ENCODE measurements at regions not wholly inside any gene's neighbourhood (a gene's known extent, or its start where the extent isn't known, plus 50 kb on each side); places are given as distances from the start of the nearest gene placed in this dataset.

- no peak for DNase-seq (ENCODE audit: low read depth)
Observed at GRCh38 chr18:77761332-77761731, 511.7 kb downstream of the GALR1 start.

DNA sequence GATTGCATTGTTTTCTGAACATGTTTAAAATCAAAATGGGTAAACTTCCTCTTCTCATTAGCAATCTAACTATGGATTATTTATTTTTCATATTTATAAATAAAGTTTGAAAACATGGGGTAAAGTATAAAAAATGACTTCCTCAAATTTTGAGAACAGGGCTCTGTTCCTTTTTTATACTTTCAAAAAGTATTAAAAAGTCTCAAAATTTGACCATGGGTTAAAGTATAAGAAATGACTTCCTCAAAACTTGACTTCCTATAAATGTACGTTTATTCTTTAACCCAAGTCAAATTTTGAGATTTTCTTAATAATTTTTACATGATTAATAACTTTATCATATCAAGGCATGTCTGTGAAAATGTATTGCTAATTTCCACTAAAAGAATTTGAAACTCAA, 512.4 kb downstream of the GALR1 start:
- DNase-seq (ENCODE audit: low read depth), result no peak

DNA sequence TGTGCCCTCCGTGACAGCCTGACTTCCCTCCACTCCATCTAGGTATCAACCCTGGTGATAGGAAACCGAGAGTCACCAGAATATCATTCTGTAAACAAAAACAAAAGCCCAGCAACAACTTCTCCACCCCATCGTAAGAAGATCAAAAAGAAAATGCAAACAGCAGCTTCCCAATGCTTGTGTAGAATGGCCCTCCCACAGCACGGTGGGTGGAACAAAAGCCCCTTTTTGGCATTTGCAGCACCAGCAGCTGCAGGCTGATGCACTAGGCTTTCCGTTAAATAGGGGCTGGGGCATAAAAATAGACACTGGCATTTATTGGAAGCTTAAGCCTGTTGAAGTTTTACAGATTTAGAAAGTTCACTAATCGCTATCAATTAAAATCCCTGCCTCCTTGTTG, 513.0 kb downstream of the GALR1 start:
- DNase-seq (ENCODE audit: low read depth), result no peak

DNA sequence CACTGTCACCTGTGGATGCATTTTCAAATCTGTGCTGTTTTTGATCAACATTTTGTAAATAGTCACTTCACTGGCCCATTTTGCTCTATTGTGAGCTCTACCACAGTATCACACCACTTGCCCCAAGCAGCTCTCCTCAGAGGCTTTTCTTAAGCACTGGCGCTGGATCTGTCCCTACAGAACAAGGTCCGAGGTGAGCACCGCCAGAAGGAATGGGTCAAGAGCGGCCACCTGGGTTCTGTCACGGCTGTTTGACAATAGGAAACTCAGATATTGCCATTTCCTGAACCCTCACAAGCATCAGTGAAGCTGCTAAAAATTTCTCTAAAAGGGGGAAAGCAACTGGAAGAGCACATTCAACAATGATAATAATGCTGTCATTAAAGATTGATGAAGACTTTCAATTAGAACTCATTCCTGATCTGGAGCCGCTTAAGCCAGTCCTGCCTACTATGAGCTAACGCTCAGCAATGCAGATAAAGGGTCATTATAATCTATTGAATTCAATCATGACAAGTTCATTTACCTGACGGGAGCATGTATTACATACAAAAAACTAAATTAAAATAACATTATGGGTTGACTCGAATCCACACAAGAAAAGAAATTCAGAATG, 514.0 kb downstream of the GALR1 start:
- no peak for DNase-seq (ENCODE audit: low read depth)

DNA sequence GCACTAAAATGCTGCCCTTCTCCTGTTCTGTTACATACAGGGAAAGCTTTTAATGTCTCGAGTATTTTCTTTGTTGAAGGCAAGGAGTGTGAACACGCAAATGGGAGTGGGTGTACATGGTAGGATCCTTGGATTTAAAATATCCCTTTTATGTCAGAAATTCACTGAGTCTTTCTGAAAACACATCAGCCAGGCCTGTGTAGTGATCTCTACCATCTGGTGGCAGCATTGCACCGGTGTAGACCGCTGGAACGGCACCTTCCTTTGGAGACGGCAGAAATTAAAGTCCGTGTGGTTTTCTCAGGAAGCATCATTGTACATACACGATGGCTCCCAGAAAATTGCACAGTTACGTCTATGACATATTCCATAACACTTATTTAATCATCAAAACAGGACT, 515.8 kb downstream of the GALR1 start:
- no peak for DNase-seq (ENCODE audit: low read depth)

DNA sequence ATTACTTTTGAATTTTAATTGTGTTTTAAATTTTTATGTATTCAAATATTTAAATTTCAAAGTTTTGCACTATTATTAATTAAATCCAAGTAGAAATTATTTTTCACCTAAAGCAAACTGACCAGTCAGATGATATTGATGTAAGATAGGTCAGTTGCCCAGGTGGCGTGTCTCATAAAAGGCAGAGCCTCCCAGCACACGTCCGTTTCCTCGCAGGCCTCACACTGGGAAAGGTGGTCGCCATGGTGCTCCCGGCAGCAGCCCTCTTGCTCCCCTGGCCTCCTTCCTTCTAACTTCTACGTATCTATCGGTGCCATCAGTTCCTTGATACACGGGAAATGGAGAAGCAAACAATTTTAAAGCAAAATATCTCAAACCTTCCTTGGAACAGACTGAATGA, 516.8 kb downstream of the GALR1 start:
- DNase-seq (ENCODE audit: low read depth), result no peak

DNA sequence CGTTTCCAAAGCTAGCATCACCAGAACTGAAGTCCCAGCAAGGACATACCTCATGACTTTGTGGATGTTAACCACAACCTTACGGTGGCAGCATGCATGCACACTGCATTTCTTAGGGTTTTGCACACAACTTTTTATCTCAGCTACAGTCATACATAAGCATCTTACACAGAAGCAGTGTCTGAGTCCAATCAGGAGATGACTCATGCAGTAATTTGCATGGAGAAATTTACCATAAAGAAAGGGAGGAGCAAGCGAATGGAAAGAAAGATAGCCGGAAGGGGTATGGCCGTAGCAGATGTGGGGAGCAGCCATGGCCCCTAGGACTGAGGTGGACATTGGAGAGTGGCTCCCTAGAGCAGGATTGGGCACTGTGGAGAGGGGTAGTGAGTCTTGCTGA, 522.5 kb downstream of the GALR1 start:
- DNase-seq (ENCODE audit: low read depth), result no peak

- no peak for DNase-seq (ENCODE audit: low read depth)
Observed at GRCh38 chr18:77776104-77776503, 526.5 kb downstream of the GALR1 start.

- no peak for DNase-seq (ENCODE audit: low read depth)
Observed at GRCh38 chr18:77777163-77777562, 527.5 kb downstream of the GALR1 start.

- no peak for DNase-seq (ENCODE audit: low read depth)
Observed at GRCh38 chr18:77784759-77785379, 535.2 kb downstream of the GALR1 start.

DNA sequence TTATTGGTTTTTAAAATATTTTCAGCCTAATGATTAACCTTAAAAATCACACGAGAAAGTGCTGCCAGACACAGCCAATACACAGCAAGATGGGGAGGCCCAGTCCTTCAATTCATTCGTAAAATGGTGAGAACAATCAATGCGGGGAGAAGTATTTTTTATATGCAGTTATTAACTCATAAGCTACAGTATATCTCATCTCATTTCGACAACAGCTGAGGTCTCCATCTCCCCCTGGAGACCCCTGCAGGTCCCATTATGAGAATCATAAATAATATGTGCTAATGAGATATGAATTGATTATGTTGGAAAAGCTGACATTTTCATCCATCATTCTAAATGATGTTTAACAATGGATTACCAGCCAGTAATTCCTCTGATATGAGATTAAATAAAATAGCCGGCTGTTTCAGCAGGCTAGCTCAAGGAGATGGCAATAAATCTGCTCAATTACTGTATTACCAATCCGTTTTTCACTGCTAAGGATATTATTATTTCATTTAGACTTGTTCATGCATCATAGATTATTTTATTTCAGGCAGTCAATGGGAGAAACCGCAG, 535.8 kb downstream of the GALR1 start:
- no peak for DNase-seq (ENCODE audit: low read depth)

GRCh38 chr18:77803024-77803423, 553.4 kb downstream of the GALR1 start:
- DNase-seq (ENCODE audit: low read depth), result no peak

DNA sequence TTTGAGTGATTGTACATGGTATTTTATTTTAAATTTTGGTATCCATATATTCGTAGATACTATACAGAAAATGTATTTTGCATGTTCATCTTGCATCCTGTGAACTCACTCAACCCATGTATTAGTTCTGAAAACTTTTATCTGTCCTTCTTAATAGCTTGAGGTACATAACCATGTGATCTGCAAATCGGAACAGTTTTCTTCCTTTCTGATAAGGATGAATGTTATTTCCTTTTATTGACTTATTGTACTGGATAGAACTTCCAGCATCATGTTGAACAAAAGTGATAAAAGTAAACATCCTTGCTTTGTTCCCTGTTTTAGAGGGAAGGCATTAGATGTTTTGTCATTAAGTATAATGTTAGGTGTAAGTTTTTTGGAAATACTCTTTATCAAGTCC, 554.7 kb downstream of the GALR1 start:
- no peak for DNase-seq (ENCODE audit: low read depth)

DNA sequence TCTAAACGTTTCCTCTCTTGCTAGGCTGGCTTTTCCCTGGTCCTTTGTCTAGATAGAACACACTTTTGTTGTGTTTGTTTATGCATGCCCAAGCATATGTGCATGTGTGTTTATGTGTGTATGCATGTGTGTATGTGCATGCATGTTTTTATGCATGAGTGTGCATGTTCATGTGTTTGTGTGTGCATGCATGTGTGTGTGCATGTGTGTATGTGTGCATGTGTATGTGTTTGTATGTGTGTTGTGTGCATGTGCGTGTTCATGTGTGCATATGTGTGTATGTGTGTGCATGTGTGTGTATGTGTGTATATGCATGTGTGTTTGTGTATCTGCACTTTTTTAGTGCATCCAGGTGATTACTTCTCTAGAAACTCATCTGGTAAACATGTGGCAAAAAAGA, 558.0 kb downstream of the GALR1 start:
- DNase-seq (ENCODE audit: low read depth), result no peak

- no peak for DNase-seq (ENCODE audit: low read depth)
Observed at GRCh38 chr18:77811503-77811902, 561.9 kb downstream of the GALR1 start.

DNA sequence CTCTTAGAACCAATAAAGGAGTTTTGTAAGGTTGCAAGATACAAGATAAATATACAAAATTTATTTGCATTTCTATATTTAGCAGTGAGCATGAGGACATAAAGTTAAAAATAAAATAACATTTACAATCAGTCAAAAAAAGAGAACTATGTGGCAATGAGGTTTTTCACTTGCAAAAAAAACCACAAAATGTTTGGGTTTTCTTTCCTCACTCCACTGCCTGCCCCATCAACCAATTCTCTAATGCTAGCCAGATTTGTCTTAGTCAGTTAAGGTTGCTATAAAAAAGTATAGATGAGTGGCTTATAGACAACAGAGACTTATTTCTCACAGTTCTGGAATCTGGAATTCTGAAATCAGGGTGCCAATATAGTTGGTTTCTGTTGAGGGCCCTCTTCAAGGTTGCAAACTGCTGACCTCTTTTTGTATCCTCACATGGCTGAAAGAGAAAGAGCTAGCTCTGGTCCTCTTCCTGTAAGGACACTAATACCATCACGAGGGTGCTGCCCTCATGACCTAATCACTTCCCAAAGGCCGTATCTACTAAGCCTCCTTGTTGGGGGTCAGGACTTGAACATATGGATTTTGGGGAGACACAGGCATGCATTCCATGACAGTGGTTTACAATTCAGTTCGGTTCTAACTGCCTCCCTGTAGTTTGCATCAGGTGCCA, 566.2 kb downstream of the GALR1 start:
- DNase-seq (ENCODE audit: low read depth), result no peak

DNA sequence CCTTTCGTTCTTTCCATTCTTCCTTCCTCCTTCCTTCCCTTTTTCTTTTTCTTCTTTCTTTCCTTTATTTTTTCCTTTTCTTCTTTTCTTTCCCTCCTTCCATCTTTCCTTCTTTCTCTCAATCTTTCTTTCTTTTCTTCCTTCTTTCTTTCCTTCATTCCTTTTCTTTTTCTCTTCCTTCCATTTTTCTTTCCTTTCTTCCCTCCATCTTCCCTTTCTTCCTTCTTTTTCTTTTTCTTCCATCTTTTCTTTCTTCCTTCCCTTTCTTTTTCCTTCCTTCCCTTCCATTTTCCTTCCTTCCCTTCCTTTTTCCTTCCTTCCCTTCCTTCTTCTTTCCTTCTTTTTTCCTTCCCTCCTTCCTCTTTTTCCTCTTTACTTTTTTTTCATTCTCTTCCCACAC, 568.7 kb downstream of the GALR1 start:
- DNase-seq (ENCODE audit: low read depth), result no peak

DNA sequence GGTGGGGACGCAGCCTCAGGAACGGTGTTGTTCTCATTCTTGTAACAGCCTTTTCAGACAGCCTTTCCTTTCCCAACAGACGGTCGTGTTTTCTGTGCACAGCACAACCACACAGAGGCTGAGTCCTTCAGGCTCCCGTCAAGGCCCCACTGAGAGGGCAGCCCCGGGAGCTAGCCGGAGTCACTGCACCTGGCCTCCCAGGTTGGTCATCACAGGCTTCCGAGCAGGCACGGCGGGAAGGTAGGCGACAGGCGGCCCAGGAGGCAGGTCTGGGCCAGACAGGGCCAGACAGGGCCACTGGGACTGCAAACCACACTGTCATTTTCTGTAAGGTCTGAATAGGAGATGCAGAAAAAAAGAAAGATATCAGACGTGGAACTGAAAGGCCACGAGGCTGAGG, 570.8 kb downstream of the GALR1 start:
- DNase-seq (ENCODE audit: low read depth), result no peak

- no peak for DNase-seq (ENCODE audit: low read depth)
Observed at GRCh38 chr18:77821892-77822291, 572.2 kb downstream of the GALR1 start.

- DNase-seq (ENCODE audit: low read depth), result no peak
Observed at GRCh38 chr18:77822632-77823031, 573.0 kb downstream of the GALR1 start.

DNA sequence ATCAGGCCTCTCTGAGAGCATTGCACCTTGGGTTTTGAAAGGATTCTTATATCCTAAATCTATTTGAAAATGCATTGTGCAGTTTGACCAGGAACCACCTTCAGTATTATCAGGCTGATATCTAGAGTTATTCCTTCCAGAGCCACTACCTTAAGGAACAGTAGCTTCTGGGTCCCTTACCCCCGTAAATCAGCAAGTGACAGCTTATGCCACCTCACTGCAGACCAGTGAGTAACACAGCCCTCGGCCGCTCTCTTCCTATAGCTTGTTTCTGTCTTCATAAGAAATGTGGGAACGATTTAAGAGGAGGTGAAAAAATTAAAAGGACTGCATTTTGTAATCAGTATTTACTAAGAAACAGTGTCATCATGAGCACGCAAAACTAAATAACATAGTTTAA, 584.2 kb downstream of the GALR1 start:
- no peak for DNase-seq (ENCODE audit: low read depth)

GRCh38 chr18:77851802-77852201, 602.2 kb downstream of the GALR1 start:
- no peak for DNase-seq (ENCODE audit: low read depth)

DNA sequence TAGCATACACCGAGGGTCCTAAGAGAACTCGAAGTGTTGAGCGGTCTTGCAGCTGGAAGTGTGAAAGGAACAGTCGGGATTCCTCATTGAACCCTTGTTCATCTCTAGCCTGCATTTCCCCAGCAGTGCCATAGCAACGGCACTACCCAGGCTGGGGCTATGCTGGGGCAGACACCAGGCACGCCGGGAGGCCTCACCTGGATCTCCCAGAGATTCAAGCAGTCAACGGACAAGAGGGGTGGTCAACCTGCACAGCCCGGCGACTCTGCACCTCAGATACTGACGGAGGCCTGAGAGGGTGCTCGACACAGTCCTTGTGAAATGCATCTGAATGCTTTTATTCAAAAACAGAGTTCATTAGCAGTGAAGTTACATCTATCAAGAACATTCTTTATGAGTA, 604.2 kb downstream of the GALR1 start:
- DNase-seq (ENCODE audit: low read depth), result no peak
